Thoracic aorta (tissue), 2 donors: ENCODE measurements at regions not wholly inside any gene's neighbourhood (a gene's known extent, or its start where the extent isn't known, plus 50 kb on each side); places are given as distances from the start of the nearest gene placed in this dataset.

Source experiments
- ATAC-seq: fragments of 150-250 bp; one replicate; pipeline ENCODE4 v1.8.0; 2017; ENCODE audit warnings: low read depth; ENCODE audit not compliant: insufficient number of reproducible peaks, low FRiP score
- DNase-seq: peaks from one replicate; pipeline ENCODE4 v3.0.0-alpha.2; 2020; ENCODE audit warnings: low spot score
- H3K27ac ChIP-seq, 2 donors: fragments of 200-600 bp; sonication (generic); 1 replicate in 1 of 2; 2 replicates in 1 of 2; pipeline ENCODE4 v1.5.1; 2016; ENCODE audit warnings: mild to moderate bottlenecking in 2 of 2, moderate library complexity in 2 of 2
- H3K27me3 ChIP-seq: fragments of 200-600 bp; sonication (generic); replicated peaks from 2 replicates; pipeline ENCODE4 v1.6.0; 2016; ENCODE audit warnings: mild to moderate bottlenecking; ENCODE audit not compliant: insufficient read depth
- H3K36me3 ChIP-seq: fragments of 200-600 bp; sonication (generic); one replicate; pipeline ENCODE4 v1.5.1; 2016
- H3K4me1 ChIP-seq, 2 donors: fragments of 200-600 bp; sonication (generic); 1 replicate in 1 of 2; 2 replicates in 1 of 2; pipeline versions ENCODE4 v1.5.1 to v1.6.0; 2016; ENCODE audit warnings: low read depth in 2 of 2, mild to moderate bottlenecking in 1 of 2; ENCODE audit not compliant: control insufficient read depth in 1 of 2
- H3K4me3 ChIP-seq: fragments of 200-600 bp; sonication (generic); 2 replicates; pipeline ENCODE4 v1.5.1; 2016; ENCODE audit warnings: mild to moderate bottlenecking
- H3K9me3 ChIP-seq: fragments of 200-600 bp; sonication (generic); 2 replicates; pipeline ENCODE4 v1.5.1; 2016
- TF ChIP-seq, protein P1 (sequence below): fragments of 200-600 bp; sonication (generic); IDR thresholded peaks from one replicate; pipeline ENCODE4 v1.5.1; 2019; ENCODE audit warnings: antibody characterized with exemption

DNA sequence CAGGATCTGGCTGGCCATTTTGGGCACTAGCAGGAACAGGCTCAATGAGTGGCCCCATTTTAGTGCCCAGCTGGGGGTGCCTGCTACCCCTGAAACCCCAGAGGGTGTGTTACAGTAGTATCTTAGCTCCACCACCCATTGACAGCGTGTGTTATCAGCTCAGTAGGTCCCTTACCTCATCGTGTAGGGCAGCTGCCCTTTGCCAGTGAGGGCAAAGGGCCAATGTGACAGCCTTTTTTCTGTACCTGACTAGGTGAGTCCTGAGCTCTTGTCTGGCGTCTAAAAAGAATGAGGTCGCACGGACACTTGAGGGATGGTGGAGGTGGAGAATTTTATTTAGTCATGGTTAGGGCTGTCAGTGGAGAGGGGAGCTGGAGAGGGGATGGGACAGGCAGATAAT lies 462.2 kb downstream of the PIK3C3 start:
- TF ChIP-seq, protein P1, sequence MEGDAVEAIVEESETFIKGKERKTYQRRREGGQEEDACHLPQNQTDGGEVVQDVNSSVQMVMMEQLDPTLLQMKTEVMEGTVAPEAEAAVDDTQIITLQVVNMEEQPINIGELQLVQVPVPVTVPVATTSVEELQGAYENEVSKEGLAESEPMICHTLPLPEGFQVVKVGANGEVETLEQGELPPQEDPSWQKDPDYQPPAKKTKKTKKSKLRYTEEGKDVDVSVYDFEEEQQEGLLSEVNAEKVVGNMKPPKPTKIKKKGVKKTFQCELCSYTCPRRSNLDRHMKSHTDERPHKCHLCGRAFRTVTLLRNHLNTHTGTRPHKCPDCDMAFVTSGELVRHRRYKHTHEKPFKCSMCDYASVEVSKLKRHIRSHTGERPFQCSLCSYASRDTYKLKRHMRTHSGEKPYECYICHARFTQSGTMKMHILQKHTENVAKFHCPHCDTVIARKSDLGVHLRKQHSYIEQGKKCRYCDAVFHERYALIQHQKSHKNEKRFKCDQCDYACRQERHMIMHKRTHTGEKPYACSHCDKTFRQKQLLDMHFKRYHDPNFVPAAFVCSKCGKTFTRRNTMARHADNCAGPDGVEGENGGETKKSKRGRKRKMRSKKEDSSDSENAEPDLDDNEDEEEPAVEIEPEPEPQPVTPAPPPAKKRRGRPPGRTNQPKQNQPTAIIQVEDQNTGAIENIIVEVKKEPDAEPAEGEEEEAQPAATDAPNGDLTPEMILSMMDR: no peak
- H3K36me3 ChIP-seq: no peaks in the 10 kb centered on the region
- H3K27me3 ChIP-seq: no peaks in the 10 kb centered on the region
- H3K4me1 ChIP-seq: no peaks in the 10 kb centered on the region
- no peak overlapping the region for H3K4me3 ChIP-seq
- no peaks in the 10 kb centered on the region for H3K9me3 ChIP-seq
- ATAC-seq: no peak
- H3K27ac ChIP-seq: no peak overlapping the region
- no peak for DNase-seq

DNA sequence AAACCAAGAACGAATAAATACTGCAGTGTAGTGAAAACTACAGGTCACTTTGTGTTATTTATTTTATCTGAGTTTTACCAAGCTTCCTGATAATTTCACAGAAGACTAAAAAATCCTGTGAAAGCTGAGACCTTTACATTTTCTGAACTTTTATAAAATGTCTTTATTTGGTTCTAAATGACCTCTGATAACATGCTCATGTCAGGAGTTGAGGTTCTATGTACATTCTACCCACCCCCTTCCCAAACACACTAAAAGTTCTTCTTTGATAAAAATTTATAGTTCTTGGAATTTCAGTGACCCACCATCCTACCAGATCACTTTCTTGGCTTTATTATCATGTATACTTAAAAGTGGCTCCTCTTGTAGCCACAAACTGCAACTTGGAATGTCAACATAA lies 463.1 kb downstream of the PIK3C3 start:
- Histone ChIP-seq H3K27me3 (no peaks in the 10 kb centered on the region), H3K4me1 (no peaks in the 10 kb centered on the region), H3K9me3 (no peaks in the 10 kb centered on the region), H3K4me3 (no peak overlapping the region), H3K36me3 (no peaks in the 10 kb centered on the region), H3K27ac (no peak overlapping the region)
- ATAC-seq (no peak), DNase-seq (no peak)
- TF ChIP-seq, protein P1: no peak

DNA sequence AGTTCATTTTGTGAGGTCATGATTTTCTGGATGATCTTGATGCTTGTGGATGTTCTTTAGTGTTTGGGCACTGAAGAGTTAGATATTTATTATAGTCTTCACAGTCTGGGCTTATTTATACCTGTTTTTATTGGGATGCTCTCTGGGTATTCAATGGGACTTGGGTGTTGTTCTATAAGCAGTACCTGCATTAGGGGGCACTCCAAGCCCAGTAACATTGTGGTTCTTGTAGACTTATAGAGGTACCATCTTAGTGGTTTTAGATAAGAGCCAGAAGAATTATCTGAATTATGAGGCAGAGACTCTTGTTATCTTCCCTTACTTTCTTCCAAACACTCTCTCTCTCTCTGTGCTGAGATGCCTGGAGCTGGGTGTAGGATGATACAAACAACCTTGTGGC lies 470.0 kb downstream of the PIK3C3 start:
- no peaks in the 10 kb centered on the region for H3K9me3 ChIP-seq
- H3K27me3 ChIP-seq: no peaks in the 10 kb centered on the region
- H3K4me3 ChIP-seq: no peak overlapping the region
- H3K36me3 ChIP-seq: no peaks in the 10 kb centered on the region
- ATAC-seq: no peak
- TF ChIP-seq, protein P1: no peak
- no peak for DNase-seq
- no peak overlapping the region for H3K27ac ChIP-seq
- H3K4me1 ChIP-seq: no peaks in the 10 kb centered on the region

DNA sequence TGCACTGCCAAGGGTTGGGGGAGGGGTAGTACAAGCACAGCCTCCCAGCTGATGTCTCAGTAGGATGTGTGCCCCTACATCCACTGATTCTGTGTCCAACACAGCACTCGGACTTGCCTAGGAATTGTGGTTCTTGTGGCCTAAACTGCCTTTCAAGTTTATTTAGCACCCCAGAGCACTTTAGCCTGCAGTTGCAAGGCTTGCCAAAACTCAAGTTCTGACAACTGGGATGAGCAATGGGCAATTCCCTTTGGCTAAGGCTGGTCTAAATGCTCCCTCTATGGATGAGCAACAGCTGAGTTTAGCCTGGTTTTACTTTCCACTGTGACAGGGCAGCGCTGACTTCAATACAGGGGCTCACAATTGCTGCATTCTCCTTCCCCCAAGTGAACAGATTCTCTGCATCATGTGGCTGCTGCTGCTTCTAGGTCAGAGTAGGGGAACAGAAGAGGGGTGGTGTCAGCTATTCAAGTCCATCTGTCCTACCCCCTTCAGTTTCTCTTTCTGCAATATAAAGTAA lies 471.5 kb downstream of the PIK3C3 start:
- Histone ChIP-seq H3K36me3 (no peaks in the 10 kb centered on the region), H3K9me3 (no peaks in the 10 kb centered on the region), H3K4me1 (no peaks in the 10 kb centered on the region), H3K27me3 (no peaks in the 10 kb centered on the region), H3K27ac (no peak overlapping the region), H3K4me3 (no peak overlapping the region)
- ATAC-seq (no peak), DNase-seq (no peak)
- TF ChIP-seq, protein P1: no peak

DNA sequence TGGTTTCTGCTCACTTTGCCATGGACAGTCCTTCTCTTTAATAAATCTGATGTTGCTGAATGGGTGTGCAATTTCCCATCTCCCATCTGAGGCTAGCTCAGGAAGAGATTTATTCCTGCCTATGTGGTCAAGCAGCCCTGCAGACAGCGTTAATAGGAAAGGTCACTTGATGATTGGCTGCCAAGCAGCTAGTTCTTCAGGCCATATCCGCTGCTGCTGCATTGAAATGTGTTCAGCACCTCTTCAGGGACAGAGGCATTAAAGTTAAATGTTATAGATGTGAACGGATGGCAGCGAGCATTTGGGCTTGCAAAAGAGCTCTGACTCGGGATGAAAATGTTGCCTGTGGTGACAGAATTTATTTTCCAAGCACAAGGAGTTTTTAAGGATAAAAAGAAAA lies 474.2 kb downstream of the PIK3C3 start:
- H3K36me3 ChIP-seq: no peaks in the 10 kb centered on the region
- no peaks in the 10 kb centered on the region for H3K9me3 ChIP-seq
- ATAC-seq: no peak
- TF ChIP-seq, protein P1: no peak
- DNase-seq: no peak
- no peaks in the 10 kb centered on the region for H3K4me1 ChIP-seq
- no peak overlapping the region for H3K4me3 ChIP-seq
- H3K27me3 ChIP-seq: no peaks in the 10 kb centered on the region
- H3K27ac ChIP-seq: no peak overlapping the region
